ENCODE measurements at regions not wholly inside any gene's neighbourhood (a gene's known extent, or its start where the extent isn't known, plus 50 kb on each side); places are given as distances from the start of the nearest gene placed in this dataset.
"Not testable (repeated sequence)": the region's sequence is repeated elsewhere in the genome, so short reads cannot be mapped to it uniquely, and the experiment has no call there.

GRCh38 chr14:44783901-44784300 is 177.8 kb downstream of the KLHL28 start:
- no peak for DNase-seq

GRCh38 chr14:44782775-44783238 is 178.9 kb downstream of the KLHL28 start:
- no peak for DNase-seq

- no peak for DNase-seq
Measured at GRCh38 chr14:44780989-44781388, 180.8 kb downstream of the KLHL28 start.

GRCh38 chr14:44778604-44779003 is 183.1 kb downstream of the KLHL28 start:
- no peak for DNase-seq

GRCh38 chr14:44777584-44777983 is 184.2 kb downstream of the KLHL28 start:
- no peak for DNase-seq

GRCh38 chr14:44775248-44775647 is 186.5 kb downstream of the KLHL28 start:
- DNase-seq, result no peak

- DNase-seq, result no peak
Measured at GRCh38 chr14:44774396-44774795, 187.4 kb downstream of the KLHL28 start.

GRCh38 chr14:44771496-44771895 is 190.3 kb downstream of the KLHL28 start:
- no peak for DNase-seq

- no peak for DNase-seq
Measured at GRCh38 chr14:44770201-44770600, 191.5 kb downstream of the KLHL28 start.

GRCh38 chr14:44768935-44769334 is 192.8 kb downstream of the KLHL28 start:
- no peak for DNase-seq

GRCh38 chr14:44767646-44768173 is 194.0 kb downstream of the KLHL28 start:
- DNase-seq, result no peak

GRCh38 chr14:44766285-44766684 is 195.5 kb downstream of the KLHL28 start:
- DNase-seq, result no peak

- no peak for DNase-seq
Measured at GRCh38 chr14:44763356-44763755, 198.4 kb downstream of the KLHL28 start.

- no peak for DNase-seq
Measured at GRCh38 chr14:44759277-44759676, 202.5 kb downstream of the KLHL28 start.

GRCh38 chr14:44756554-44756953 is 205.2 kb downstream of the KLHL28 start:
- no peak for DNase-seq

GRCh38 chr14:44745371-44745770 is 216.4 kb downstream of the KLHL28 start:
- no peak for DNase-seq

GRCh38 chr14:44742202-44742601 is 219.5 kb downstream of the KLHL28 start:
- no peak for DNase-seq

- no peak for DNase-seq
Measured at GRCh38 chr14:44741431-44741830, 220.3 kb downstream of the KLHL28 start.

- DNase-seq, result no peak
Measured at GRCh38 chr14:44736326-44736725, 225.4 kb downstream of the KLHL28 start.

GRCh38 chr14:44732144-44732543 is 225.1 kb upstream of the FSCB start:
- no peak for DNase-seq

- no peak for DNase-seq
Measured at GRCh38 chr14:44730860-44731259, 223.8 kb upstream of the FSCB start.

- DNase-seq, result not testable (repeated sequence)
Measured at GRCh38 chr14:44721395-44721794, 214.3 kb upstream of the FSCB start.

GRCh38 chr14:44720707-44721106 is 213.6 kb upstream of the FSCB start:
- no peak for DNase-seq

- peak; percentile 53 for DNase-seq
Measured at GRCh38 chr14:44712024-44712815, 205.1 kb upstream of the FSCB start.

Data from NCI-H2029 treated with DMSO at 0.1 percent for 48 hours (cell line).